ENCODE measurements at regions not wholly inside any gene's neighbourhood (a gene's known extent, or its start where the extent isn't known, plus 50 kb on each side); places are given as distances from the start of the nearest gene placed in this dataset.

GRCh38 chr2:82526277-82526676 lies 1932.8 kb downstream of the SUCLG1 start:
- H3K27me3 ChIP-seq (ENCODE audit: control insufficient read depth in 1 of 2, insufficient read depth in 2 of 2, low read length in 2 of 2): no peaks in the 10 kb centered on the region
- H3K4me3 ChIP-seq (ENCODE audit: low read depth in 1 of 2, low read length in 2 of 2): no peak overlapping the region
- no peaks in the 10 kb centered on the region for H3K9me3 ChIP-seq (ENCODE audit: control insufficient read depth in 1 of 2, low read length in 2 of 2)
- H3K4me1 ChIP-seq (ENCODE audit: control insufficient read depth in 1 of 2, insufficient read depth in 2 of 2, low read length in 2 of 2): no peaks in the 10 kb centered on the region
- H3K36me3 ChIP-seq (ENCODE audit: control insufficient read depth in 1 of 2, insufficient read depth in 2 of 2, low read length in 2 of 2): no peaks in the 10 kb centered on the region
- H3K27ac ChIP-seq (ENCODE audit: low read depth, low read length): no peak overlapping the region
- no peak overlapping the region for H3K9ac ChIP-seq (ENCODE audit: low read depth in 1 of 2, low read length in 2 of 2)

- Histone ChIP-seq H3K27me3 (ENCODE audit: control insufficient read depth in 1 of 2, insufficient read depth in 2 of 2, low read length in 2 of 2) (no peaks in the 10 kb centered on the region), H3K9me3 (ENCODE audit: control insufficient read depth in 1 of 2, low read length in 2 of 2) (no peaks in the 10 kb centered on the region), H3K4me1 (ENCODE audit: control insufficient read depth in 1 of 2, insufficient read depth in 2 of 2, low read length in 2 of 2) (no peaks in the 10 kb centered on the region), H3K27ac (ENCODE audit: low read depth, low read length) (no peak overlapping the region), H3K4me3 (ENCODE audit: low read depth in 1 of 2, low read length in 2 of 2) (no peak overlapping the region), H3K36me3 (ENCODE audit: control insufficient read depth in 1 of 2, insufficient read depth in 2 of 2, low read length in 2 of 2) (no peaks in the 10 kb centered on the region), H3K9ac (ENCODE audit: low read depth in 1 of 2, low read length in 2 of 2) (no peak overlapping the region)
These were observed 1933.3 kb downstream of the SUCLG1 start for GRCh38 chr2:82525744-82526143.

- H3K27me3 ChIP-seq (ENCODE audit: control insufficient read depth in 1 of 2, insufficient read depth in 2 of 2, low read length in 2 of 2): no peaks in the 10 kb centered on the region
- H3K4me3 ChIP-seq (ENCODE audit: low read depth in 1 of 2, low read length in 2 of 2): no peak overlapping the region
- H3K36me3 ChIP-seq (ENCODE audit: control insufficient read depth in 1 of 2, insufficient read depth in 2 of 2, low read length in 2 of 2): no peaks in the 10 kb centered on the region
- no peaks in the 10 kb centered on the region for H3K4me1 ChIP-seq (ENCODE audit: control insufficient read depth in 1 of 2, insufficient read depth in 2 of 2, low read length in 2 of 2)
- no peak overlapping the region for H3K27ac ChIP-seq (ENCODE audit: low read depth, low read length)
- H3K9ac ChIP-seq (ENCODE audit: low read depth in 1 of 2, low read length in 2 of 2): no peak overlapping the region
- H3K9me3 ChIP-seq (ENCODE audit: control insufficient read depth in 1 of 2, low read length in 2 of 2): no peaks in the 10 kb centered on the region
These were observed 1934.3 kb downstream of the SUCLG1 start for GRCh38 chr2:82524826-82525225.

- Histone ChIP-seq H3K36me3 (ENCODE audit: control insufficient read depth in 1 of 2, insufficient read depth in 2 of 2, low read length in 2 of 2) (no peaks in the 10 kb centered on the region), H3K4me1 (ENCODE audit: control insufficient read depth in 1 of 2, insufficient read depth in 2 of 2, low read length in 2 of 2) (no peaks in the 10 kb centered on the region), H3K9ac (ENCODE audit: low read depth in 1 of 2, low read length in 2 of 2) (no peak overlapping the region), H3K27me3 (ENCODE audit: control insufficient read depth in 1 of 2, insufficient read depth in 2 of 2, low read length in 2 of 2) (no peaks in the 10 kb centered on the region), H3K27ac (ENCODE audit: low read depth, low read length) (no peak overlapping the region), H3K4me3 (ENCODE audit: low read depth in 1 of 2, low read length in 2 of 2) (no peak overlapping the region), H3K9me3 (ENCODE audit: control insufficient read depth in 1 of 2, low read length in 2 of 2) (no peaks in the 10 kb centered on the region)
These were observed 1947.2 kb downstream of the SUCLG1 start for GRCh38 chr2:82511894-82512293.

GRCh38 chr2:82508702-82509101 lies 1950.4 kb downstream of the SUCLG1 start:
- Histone ChIP-seq H3K36me3 (ENCODE audit: control insufficient read depth in 1 of 2, insufficient read depth in 2 of 2, low read length in 2 of 2) (no peaks in the 10 kb centered on the region), H3K27ac (ENCODE audit: low read depth, low read length) (no peak overlapping the region), H3K4me1 (ENCODE audit: control insufficient read depth in 1 of 2, insufficient read depth in 2 of 2, low read length in 2 of 2) (no peaks in the 10 kb centered on the region), H3K9ac (ENCODE audit: low read depth in 1 of 2, low read length in 2 of 2) (no peak overlapping the region), H3K27me3 (ENCODE audit: control insufficient read depth in 1 of 2, insufficient read depth in 2 of 2, low read length in 2 of 2) (no peaks in the 10 kb centered on the region), H3K9me3 (ENCODE audit: control insufficient read depth in 1 of 2, low read length in 2 of 2) (no peaks in the 10 kb centered on the region), H3K4me3 (ENCODE audit: low read depth in 1 of 2, low read length in 2 of 2) (no peak overlapping the region)

GRCh38 chr2:82507657-82508056 lies 1951.4 kb downstream of the SUCLG1 start:
- Histone ChIP-seq H3K27ac (ENCODE audit: low read depth, low read length) (no peak overlapping the region), H3K9ac (ENCODE audit: low read depth in 1 of 2, low read length in 2 of 2) (no peak overlapping the region), H3K36me3 (ENCODE audit: control insufficient read depth in 1 of 2, insufficient read depth in 2 of 2, low read length in 2 of 2) (no peaks in the 10 kb centered on the region), H3K4me1 (ENCODE audit: control insufficient read depth in 1 of 2, insufficient read depth in 2 of 2, low read length in 2 of 2) (no peaks in the 10 kb centered on the region), H3K9me3 (ENCODE audit: control insufficient read depth in 1 of 2, low read length in 2 of 2) (no peaks in the 10 kb centered on the region), H3K4me3 (ENCODE audit: low read depth in 1 of 2, low read length in 2 of 2) (no peak overlapping the region), H3K27me3 (ENCODE audit: control insufficient read depth in 1 of 2, insufficient read depth in 2 of 2, low read length in 2 of 2) (no peaks in the 10 kb centered on the region)

GRCh38 chr2:82501217-82501616 lies 1957.9 kb downstream of the SUCLG1 start:
- Histone ChIP-seq H3K4me3 (ENCODE audit: low read depth in 1 of 2, low read length in 2 of 2) (no peak overlapping the region), H3K4me1 (ENCODE audit: control insufficient read depth in 1 of 2, insufficient read depth in 2 of 2, low read length in 2 of 2) (peaks cover 0 to 3% of the 10 kb centered on the region in 2 donors), H3K36me3 (ENCODE audit: control insufficient read depth in 1 of 2, insufficient read depth in 2 of 2, low read length in 2 of 2) (no peaks in the 10 kb centered on the region), H3K9ac (ENCODE audit: low read depth in 1 of 2, low read length in 2 of 2) (no peak overlapping the region), H3K27ac (ENCODE audit: low read depth, low read length) (no peak overlapping the region), H3K27me3 (ENCODE audit: control insufficient read depth in 1 of 2, insufficient read depth in 2 of 2, low read length in 2 of 2) (no peaks in the 10 kb centered on the region), H3K9me3 (ENCODE audit: control insufficient read depth in 1 of 2, low read length in 2 of 2) (peaks cover 0 to 12% of the 10 kb centered on the region in 2 donors)

GRCh38 chr2:82498777-82499443 lies 1960.2 kb downstream of the SUCLG1 start:
- Histone ChIP-seq H3K4me1 (ENCODE audit: control insufficient read depth in 1 of 2, insufficient read depth in 2 of 2, low read length in 2 of 2) (peaks cover 0 to 3% of the 10 kb centered on the region in 2 donors), H3K27me3 (ENCODE audit: control insufficient read depth in 1 of 2, insufficient read depth in 2 of 2, low read length in 2 of 2) (no peaks in the 10 kb centered on the region), H3K9me3 (ENCODE audit: control insufficient read depth in 1 of 2, low read length in 2 of 2) (peaks cover 0 to 12% of the 10 kb centered on the region in 2 donors), H3K27ac (ENCODE audit: low read depth, low read length) (no peak overlapping the region), H3K9ac (ENCODE audit: low read depth in 1 of 2, low read length in 2 of 2) (no peak overlapping the region), H3K4me3 (ENCODE audit: low read depth in 1 of 2, low read length in 2 of 2) (no peak overlapping the region), H3K36me3 (ENCODE audit: control insufficient read depth in 1 of 2, insufficient read depth in 2 of 2, low read length in 2 of 2) (no peaks in the 10 kb centered on the region)

- no peak overlapping the region for H3K9ac ChIP-seq (ENCODE audit: low read depth in 1 of 2, low read length in 2 of 2)
- H3K4me3 ChIP-seq (ENCODE audit: low read depth in 1 of 2, low read length in 2 of 2): no peak overlapping the region
- H3K9me3 ChIP-seq (ENCODE audit: control insufficient read depth in 1 of 2, low read length in 2 of 2): peaks cover 0 to 2% of the 10 kb centered on the region in 2 donors
- H3K27ac ChIP-seq (ENCODE audit: low read depth, low read length): no peak overlapping the region
- peaks cover 0 to 3% of the 10 kb centered on the region in 2 donors for H3K4me1 ChIP-seq (ENCODE audit: control insufficient read depth in 1 of 2, insufficient read depth in 2 of 2, low read length in 2 of 2)
- H3K36me3 ChIP-seq (ENCODE audit: control insufficient read depth in 1 of 2, insufficient read depth in 2 of 2, low read length in 2 of 2): no peaks in the 10 kb centered on the region
- H3K27me3 ChIP-seq (ENCODE audit: control insufficient read depth in 1 of 2, insufficient read depth in 2 of 2, low read length in 2 of 2): no peaks in the 10 kb centered on the region
These were observed 1964.3 kb downstream of the SUCLG1 start for GRCh38 chr2:82494739-82495138.

GRCh38 chr2:82491591-82491990 lies 1967.5 kb downstream of the SUCLG1 start:
- H3K4me3 ChIP-seq (ENCODE audit: low read depth in 1 of 2, low read length in 2 of 2): no peak overlapping the region
- no peaks in the 10 kb centered on the region for H3K27me3 ChIP-seq (ENCODE audit: control insufficient read depth in 1 of 2, insufficient read depth in 2 of 2, low read length in 2 of 2)
- H3K4me1 ChIP-seq (ENCODE audit: control insufficient read depth in 1 of 2, insufficient read depth in 2 of 2, low read length in 2 of 2): no peaks in the 10 kb centered on the region
- H3K9ac ChIP-seq (ENCODE audit: low read depth in 1 of 2, low read length in 2 of 2): no peak overlapping the region
- no peaks in the 10 kb centered on the region for H3K36me3 ChIP-seq (ENCODE audit: control insufficient read depth in 1 of 2, insufficient read depth in 2 of 2, low read length in 2 of 2)
- H3K9me3 ChIP-seq (ENCODE audit: control insufficient read depth in 1 of 2, low read length in 2 of 2): peaks cover 0 to 2% of the 10 kb centered on the region in 2 donors
- no peak overlapping the region for H3K27ac ChIP-seq (ENCODE audit: low read depth, low read length)

Data from duodenal mucosa (tissue), 2 donors.